IMR-90 (cell line): ENCODE measurements at regions not wholly inside any gene's neighbourhood (a gene's known extent, or its start where the extent isn't known, plus 50 kb on each side); places are given as distances from the start of the nearest gene placed in this dataset.

ENCODE experiments used
- ATAC-seq: fragments of 200-7000 bp; cut with Tn5 transposase; 2 replicates; pipeline ENCODE4 v1.9.1; 2020; ENCODE audit warnings: low read depth, mild to moderate bottlenecking, moderate library complexity
- BruUV-seq: library from RNA; stranded (reverse); fragments of 400-500 nt; replicated peaks from 2 replicates; lab custom pipeline; 2021; lab: Mats Ljungman, UMichigan
- CTCF ChIA-PET: fragments of 300-600 bp; formaldehyde crosslinking; extraction: SDS; loops from one replicate; lab custom pipeline; 2021; ENCODE audit warnings: antibody characterized with exemption; lab: Yijun Ruan, JAX
- POLR2A ChIA-PET: fragments of 300-600 bp; sonication (Branson Sonifier 250); formaldehyde crosslinking; loops from one replicate; lab custom pipeline; 2022; ENCODE audit warnings: antibody characterized with exemption; ENCODE audit not compliant: unreplicated experiment; lab: Charles Lee
- DNase-seq: peaks from one replicate; pipeline ENCODE4 v3.0.0; 2013
- H2AFZ ChIP-seq: replicated peaks from 2 replicates; pipeline ENCODE3; 2013; ENCODE audit warnings: low read length, mild to moderate bottlenecking; ENCODE audit not compliant: poor library complexity
- H2AK5ac ChIP-seq: 2 replicates; pipeline ENCODE4 v1.6.1; 2013; ENCODE audit warnings: low read depth, low read length, inconsistent platforms
- H2AK9ac ChIP-seq: replicated peaks from 2 replicates; pipeline ENCODE3; 2013; ENCODE audit warnings: mild to moderate bottlenecking, low read depth, low read length, moderate library complexity; ENCODE audit not compliant: poor library complexity
- H2BK120ac ChIP-seq: 2 replicates; pipeline ENCODE4 v1.6.1; 2013; ENCODE audit warnings: low read depth, low read length, inconsistent platforms
- H2BK15ac ChIP-seq: 3 replicates; pipeline ENCODE4 v1.6.1; 2013; ENCODE audit warnings: low read depth, low read length, inconsistent platforms
- H2BK20ac ChIP-seq: 2 replicates; pipeline ENCODE4 v1.6.1; 2013; ENCODE audit warnings: low read depth, mild to moderate bottlenecking, inconsistent platforms, low read length, moderate library complexity
- H2BK5ac ChIP-seq: 2 replicates; pipeline ENCODE4 v1.6.1; 2013; ENCODE audit warnings: mild to moderate bottlenecking, low read depth, low read length, inconsistent platforms; ENCODE audit not compliant: poor library complexity, severe bottlenecking
- H3K14ac ChIP-seq: replicated peaks from 2 replicates; pipeline ENCODE4 v1.6.1; 2013; ENCODE audit warnings: low read depth, low read length, inconsistent platforms
- H3K18ac ChIP-seq: 2 replicates; pipeline ENCODE4 v1.6.1; 2013; ENCODE audit warnings: low read depth, low read length, control low read depth
- H3K23ac ChIP-seq: 2 replicates; pipeline ENCODE4 v1.6.1; 2013; ENCODE audit warnings: low read depth, low read length, inconsistent platforms
- H3K27ac ChIP-seq: 2 replicates; pipeline ENCODE4 v1.5.1; 2013; ENCODE audit warnings: mild to moderate bottlenecking, control low read depth, low read length; ENCODE audit not compliant: insufficient read depth
- H3K27me3 ChIP-seq: 2 replicates; pipeline ENCODE4 v1.6.1; 2013; ENCODE audit warnings: low read length; ENCODE audit not compliant: control insufficient read depth, insufficient read depth
- H3K36me3 ChIP-seq: 2 replicates; pipeline ENCODE4 v1.6.1; 2013; ENCODE audit warnings: low read length, mixed read lengths; ENCODE audit not compliant: control insufficient read depth, insufficient read depth
- H3K4ac ChIP-seq: 2 replicates; pipeline ENCODE4 v1.6.1; 2013; ENCODE audit warnings: low read depth, low read length, inconsistent platforms
- H3K4me1 ChIP-seq: 2 replicates; pipeline ENCODE4 v1.6.1; 2013; ENCODE audit warnings: low read length, mixed read lengths; ENCODE audit not compliant: control insufficient read depth, insufficient read depth
- H3K4me2 ChIP-seq: 2 replicates; pipeline ENCODE4 v1.6.1; 2013; ENCODE audit warnings: low read depth, mild to moderate bottlenecking, control low read depth, low read length, moderate library complexity
- H3K4me3 ChIP-seq: 2 replicates; pipeline ENCODE4 v1.5.1; 2013; ENCODE audit warnings: low read depth, mild to moderate bottlenecking, control low read depth, low read length, moderate library complexity; ENCODE audit not compliant: insufficient read depth
- H3K56ac ChIP-seq: 2 replicates; pipeline ENCODE4 v1.6.1; 2013; ENCODE audit warnings: low read length, inconsistent platforms; ENCODE audit not compliant: insufficient read depth; ENCODE audit errors: extremely low read depth
- H3K79me1 ChIP-seq, 2 experiments: 2 replicates each; pipeline ENCODE4 v1.6.1; 2013; ENCODE audit warnings: low read length in 2 of 2, inconsistent platforms in 1 of 2, low read depth in 1 of 2
- H3K9ac ChIP-seq: 2 replicates; pipeline ENCODE4 v1.6.1; 2013; ENCODE audit warnings: low read depth, low read length, control low read depth
- H3K9me1 ChIP-seq: 2 replicates; pipeline ENCODE4 v1.6.1; 2013; ENCODE audit warnings: low read length, inconsistent platforms; ENCODE audit not compliant: insufficient read depth
- H3K9me3 ChIP-seq: 2 replicates; pipeline ENCODE4 v1.6.1; 2013; ENCODE audit warnings: low read length; ENCODE audit not compliant: control insufficient read depth, insufficient read depth
- H4K20me1 ChIP-seq: 2 replicates; pipeline ENCODE4 v1.6.1; 2013; ENCODE audit warnings: low read length, inconsistent platforms; ENCODE audit not compliant: insufficient read depth
- H4K5ac ChIP-seq: 2 replicates; pipeline ENCODE4 v1.6.1; 2013; ENCODE audit warnings: mild to moderate bottlenecking, low read depth, low read length, control low read depth
- H4K8ac ChIP-seq, 2 experiments: 2 replicates each; pipeline ENCODE4 v1.6.1; 2013; ENCODE audit warnings: low read depth in 2 of 2, low read length in 2 of 2, control low read depth in 1 of 2, inconsistent platforms in 1 of 2
- H4K91ac ChIP-seq: 2 replicates; pipeline ENCODE4 v1.6.1; 2013; ENCODE audit warnings: low read depth, low read length, inconsistent platforms; ENCODE audit not compliant: insufficient read depth
- BHLHE40 ChIP-seq: fragments of 150-350 bp; IDR thresholded peaks from 2 replicates; pipeline ENCODE4 v1.6.1; 2016; ENCODE audit warnings: mild to moderate bottlenecking, low read depth, low read length
- CHD1 ChIP-seq: IDR thresholded peaks from 2 replicates; pipeline ENCODE4 v1.6.1; 2012; ENCODE audit warnings: low read depth, low read length, improper control_type of control experiment
- NFE2L2 ChIP-seq: fragments of 150-350 bp; IDR thresholded peaks from 2 replicates; pipeline ENCODE4 v1.6.1; 2016; ENCODE audit warnings: low read depth, mild to moderate bottlenecking, low read length
- POLR2A ChIP-seq: IDR thresholded peaks from 2 replicates; pipeline ENCODE4 v1.6.1; 2012; ENCODE audit warnings: mild to moderate bottlenecking, low read depth, low read length
- RAD21 ChIP-seq: IDR thresholded peaks from 2 replicates; pipeline ENCODE4 v1.6.1; 2012; ENCODE audit warnings: low read length, improper control_type of control experiment
- SMC3 ChIP-seq: fragments of 150-350 bp; IDR thresholded peaks from 2 replicates; pipeline ENCODE4 v1.6.1; 2016; ENCODE audit warnings: low read depth, mild to moderate bottlenecking, antibody characterized with exemption, low read length, moderate library complexity
- WGBS, 2 experiments: methylation state at CpG; one replicate each; pipeline versions ENCODE4 v1.1.5 to v1.1.7; 2013; ENCODE audit warnings: missing lambda C conversion rate in 2 of 2; ENCODE audit not compliant: insufficient read length in 1 of 2; ENCODE audit errors: extremely low coverage in 2 of 2; 5-methylcytosine and 5-hydroxymethylcytosine counted together
- dilution Hi-C: fragments of 300-500 bp; cut with HindIII; formaldehyde crosslinking; loops from one replicate; pipeline ENCODE4 v1.14.3; 2018; ENCODE audit warnings: low sequenced_read_pairs; ENCODE audit not compliant: unreplicated experiment
- in situ Hi-C: fragments of 300-500 bp; cut with MboI; formaldehyde crosslinking; loops from 3 replicates; pipeline ENCODE4 v1.14.3; 2019; ENCODE audit warnings: low sequenced_read_pairs, inconsistent platforms, mixed read lengths
- intact Hi-C: fragments of 100-400 bp; cut with micrococcal nuclease; formaldehyde crosslinking; loops from 2 replicates; pipeline ENCODE4 v1.10.0; 2022
- TF ChIP-seq, protein P1 (sequence below): fragments of 150-350 bp; IDR thresholded peaks from 2 replicates; pipeline ENCODE4 v1.6.1; 2016; ENCODE audit warnings: low read depth, mild to moderate bottlenecking, low read length, moderate library complexity, borderline replicate concordance
- TF ChIP-seq, protein P2 (sequence below): fragments of 150-350 bp; IDR thresholded peaks from 2 replicates; pipeline ENCODE4 v1.6.1; 2017; ENCODE audit warnings: mild to moderate bottlenecking, antibody characterized with exemption, low read length, low read depth

DNA sequence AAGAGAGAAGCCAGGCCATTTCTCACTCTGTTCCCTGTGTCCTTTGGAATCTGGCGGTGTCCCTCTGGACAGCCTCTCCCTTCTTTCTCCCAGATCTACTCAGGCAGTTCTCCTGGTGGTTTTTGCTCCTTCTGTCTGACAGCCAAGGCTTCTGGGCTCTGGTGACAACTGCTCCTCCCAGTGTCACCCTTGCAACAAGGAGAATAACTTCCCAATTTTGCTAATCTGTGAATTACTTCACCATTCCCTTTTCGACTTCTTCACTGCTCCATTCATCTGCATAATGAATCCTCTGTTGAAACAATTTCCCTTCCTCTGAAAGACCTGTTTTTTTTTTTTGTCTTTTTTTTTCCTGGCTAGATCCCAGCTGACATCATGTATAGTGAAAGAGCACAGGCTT is 56.3 kb upstream of the PDE3B start:
- H3K4me2 ChIP-seq, result no peak overlapping the region
- H3K4me3 ChIP-seq, result no peak overlapping the region
- no peak overlapping the region for H4K5ac ChIP-seq
- H3K9ac ChIP-seq, result no peak overlapping the region
- H3K4ac ChIP-seq, result no peak overlapping the region
- no peak overlapping the region for H2AK9ac ChIP-seq
- no peaks in the 10 kb centered on the region for H3K36me3 ChIP-seq
- no peak overlapping the region for H2BK20ac ChIP-seq
- H3K14ac ChIP-seq, result no peak overlapping the region
- intact Hi-C loops (no loop called here), dilution Hi-C loops (no loop called here), in situ Hi-C loops (no loop called here)
- no peak for ATAC-seq
- ChIA-PET POLR2A (no interaction called here), CTCF (no interaction called here)
- no TSS peak for BruUV-seq
- H4K91ac ChIP-seq, result no peak overlapping the region
- no peak overlapping the region for H4K8ac ChIP-seq
- H2BK15ac ChIP-seq, result no peak overlapping the region
- no peak overlapping the region for H2BK120ac ChIP-seq
- no peaks in the 10 kb centered on the region for H3K9me1 ChIP-seq
- no peaks in the 10 kb centered on the region for H3K9me3 ChIP-seq
- no peak overlapping the region for H3K27ac ChIP-seq
- no peak overlapping the region for H3K56ac ChIP-seq
- 100% methylated on average over 1 of the region's 2 CpGs; no CpG with 5 or more reads in 1 of the 2 experiments for WGBS, 2 experiments
- no peaks in the 10 kb centered on the region for H3K4me1 ChIP-seq
- H3K27me3 ChIP-seq, result no peaks in the 10 kb centered on the region
- no peaks in the 10 kb centered on the region for H4K20me1 ChIP-seq
- no peak overlapping the region for H2AFZ ChIP-seq
- TF ChIP-seq CHD1, result no peak
- no peak for TF ChIP-seq BHLHE40
- TF ChIP-seq, protein P1, sequence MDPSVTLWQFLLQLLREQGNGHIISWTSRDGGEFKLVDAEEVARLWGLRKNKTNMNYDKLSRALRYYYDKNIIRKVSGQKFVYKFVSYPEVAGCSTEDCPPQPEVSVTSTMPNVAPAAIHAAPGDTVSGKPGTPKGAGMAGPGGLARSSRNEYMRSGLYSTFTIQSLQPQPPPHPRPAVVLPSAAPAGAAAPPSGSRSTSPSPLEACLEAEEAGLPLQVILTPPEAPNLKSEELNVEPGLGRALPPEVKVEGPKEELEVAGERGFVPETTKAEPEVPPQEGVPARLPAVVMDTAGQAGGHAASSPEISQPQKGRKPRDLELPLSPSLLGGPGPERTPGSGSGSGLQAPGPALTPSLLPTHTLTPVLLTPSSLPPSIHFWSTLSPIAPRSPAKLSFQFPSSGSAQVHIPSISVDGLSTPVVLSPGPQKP, result no peak
- TF ChIP-seq POLR2A, result no peak
- no peak for TF ChIP-seq SMC3
- no peak for TF ChIP-seq NFE2L2
- no peak for TF ChIP-seq RAD21
- TF ChIP-seq, protein P2, sequence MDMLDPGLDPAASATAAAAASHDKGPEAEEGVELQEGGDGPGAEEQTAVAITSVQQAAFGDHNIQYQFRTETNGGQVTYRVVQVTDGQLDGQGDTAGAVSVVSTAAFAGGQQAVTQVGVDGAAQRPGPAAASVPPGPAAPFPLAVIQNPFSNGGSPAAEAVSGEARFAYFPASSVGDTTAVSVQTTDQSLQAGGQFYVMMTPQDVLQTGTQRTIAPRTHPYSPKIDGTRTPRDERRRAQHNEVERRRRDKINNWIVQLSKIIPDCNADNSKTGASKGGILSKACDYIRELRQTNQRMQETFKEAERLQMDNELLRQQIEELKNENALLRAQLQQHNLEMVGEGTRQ, result no peak
- no peak overlapping the region for H3K23ac ChIP-seq
- no peak for DNase-seq
- no peak overlapping the region for H3K18ac ChIP-seq
- no peaks in the 10 kb centered on the region for H3K79me1 ChIP-seq
- H2AK5ac ChIP-seq, result no peak overlapping the region
- no peak overlapping the region for H2BK5ac ChIP-seq
